Tibial nerve (tissue), 4 donors: ENCODE measurements at regions not wholly inside any gene's neighbourhood (a gene's known extent, or its start where the extent isn't known, plus 50 kb on each side); places are given as distances from the start of the nearest gene placed in this dataset.
"Not testable (repeated sequence)": the region's sequence is repeated elsewhere in the genome, so short reads cannot be mapped to it uniquely, and the experiment has no call there.

Experiments used
- DNase-seq, 2 donors: peaks; one replicate each; pipeline ENCODE4 v3.0.0-alpha.2; 2019; ENCODE audit warnings: low spot score in 2 of 2
- H3K27ac ChIP-seq, 4 donors: fragments of 200-600 bp; sonication (generic) in 3 of 4; one replicate each; pipeline ENCODE4 v1.5.1; 2017 to 2019; ENCODE audit warnings: mild to moderate bottlenecking in 1 of 4
- H3K27me3 ChIP-seq, 2 donors: fragments of 200-600 bp; sonication (generic) in 1 of 2; one replicate each; pipeline versions ENCODE4 v1.5.1 to v1.6.0; 2017 to 2019
- H3K36me3 ChIP-seq, 3 donors: fragments of 200-600 bp; sonication (generic); one replicate each; pipeline ENCODE4 v1.5.1; 2018 to 2019
- H3K4me1 ChIP-seq, 4 donors: fragments of 200-600 bp; sonication (generic) in 3 of 4; one replicate each; pipeline ENCODE4 v1.5.1; 2017 to 2019
- H3K4me3 ChIP-seq, 4 donors: fragments of 200-600 bp; sonication (generic) in 3 of 4; one replicate each; pipeline ENCODE4 v1.5.1; 2017 to 2019; ENCODE audit warnings: mild to moderate bottlenecking in 1 of 4, moderate library complexity in 1 of 4
- H3K9me3 ChIP-seq, 4 donors: fragments of 200-600 bp; sonication (generic) in 3 of 4; one replicate each; pipeline ENCODE4 v1.5.1; 2017 to 2019
- CTCF ChIP-seq, 5 experiments: fragments of 200-600 bp in 3 of 5; fragments of 450-650 bp in 2 of 5; sonication (generic) in 3 of 5; IDR thresholded peaks; one replicate each; pipeline ENCODE4 v1.5.1; 2016 to 2019; ENCODE audit warnings: antibody characterized with exemption in 5 of 5, mild to moderate bottlenecking in 3 of 5, moderate library complexity in 2 of 5
- EP300 ChIP-seq, 2 donors: sonication (generic); formaldehyde crosslinking; IDR thresholded peaks; one replicate each; pipeline ENCODE4 v1.6.1; 2017; ENCODE audit warnings: antibody characterized with exemption in 2 of 2, mild to moderate bottlenecking in 1 of 2
- POLR2A ChIP-seq, 2 donors: fragments of 450-650 bp; IDR thresholded peaks; one replicate each; pipeline ENCODE4 v1.6.1; 2017; ENCODE audit warnings: antibody characterized with exemption in 2 of 2, mild to moderate bottlenecking in 2 of 2, moderate library complexity in 2 of 2
- WGBS, 2 donors: methylation state at CpG; one replicate each; pipeline ENCODE4 v1.1.5; 2018; 5-methylcytosine and 5-hydroxymethylcytosine counted together

- no peak overlapping the region for H3K27ac ChIP-seq
- 100% methylated on average over 1 of the region's 1 CpG for WGBS, 2 donors
Observed at GRCh38 chr6:132118144-132118543, 167.0 kb upstream of the CCN2 start.

GRCh38 chr6:132115714-132116366 is 164.7 kb upstream of the CCN2 start:
- Histone ChIP-seq H3K27ac (no peak overlapping the region), H3K27me3 (no peaks in the 10 kb centered on the region), H3K4me3 (no peak overlapping the region), H3K36me3 (no peaks in the 10 kb centered on the region), H3K4me1 (no peaks in the 10 kb centered on the region), H3K9me3 (no peaks in the 10 kb centered on the region)
- no peak for TF ChIP-seq EP300 (IDR thresholded peaks at IDR 0.05)
- no peak for DNase-seq
- WGBS, 2 donors, result 65 to 72% methylated on average over 7 of the region's 7 CpGs

More at GRCh38 chr6:132118144-132118543, 167.0 kb upstream of the CCN2 start:
- TF ChIP-seq POLR2A (IDR thresholded peaks at IDR 0.05) (no peak), EP300 (IDR thresholded peaks at IDR 0.05) (no peak), CTCF (IDR thresholded peaks at IDR 0.05) (no peak)
- peaks cover 0 to 6% (median 0%) of the 10 kb centered on the region in 4 donors for H3K4me1 ChIP-seq
- H3K4me3 ChIP-seq, result no peak overlapping the region
- H3K9me3 ChIP-seq, result no peaks in the 10 kb centered on the region
- DNase-seq, result no peak
- H3K27me3 ChIP-seq, result no peaks in the 10 kb centered on the region
- no peaks in the 10 kb centered on the region for H3K36me3 ChIP-seq

- no peaks in the 10 kb centered on the region for H3K4me1 ChIP-seq
- DNase-seq, result no peak
- no peaks in the 10 kb centered on the region for H3K27me3 ChIP-seq
- 85 to 93% methylated on average over 8 of the region's 8 CpGs for WGBS, 2 donors
- TF ChIP-seq POLR2A (IDR thresholded peaks at IDR 0.05), result no peak
- TF ChIP-seq CTCF (IDR thresholded peaks at IDR 0.05), result no peak
- TF ChIP-seq EP300 (IDR thresholded peaks at IDR 0.05), result no peak
- no peak overlapping the region for H3K4me3 ChIP-seq
- H3K27ac ChIP-seq, result no peak overlapping the region
- peaks cover 0 to 14% (median 3%) of the 10 kb centered on the region in 4 donors for H3K9me3 ChIP-seq
- H3K36me3 ChIP-seq, result no peaks in the 10 kb centered on the region
Observed at GRCh38 chr6:132114201-132114825, 163.1 kb upstream of the CCN2 start.

- DNase-seq, H3K27me3 ChIP-seq, H3K36me3 ChIP-seq, H3K4me3 ChIP-seq, H3K27ac ChIP-seq, H3K4me1 ChIP-seq: not testable (repeated sequence)
- peaks cover 0 to 28% (median 4%) of the 10 kb centered on the region in 4 donors for H3K9me3 ChIP-seq
- 64 to 76% methylated on average over 6 of the region's 6 CpGs for WGBS, 2 donors
Observed at GRCh38 chr6:132109752-132110151, 158.6 kb upstream of the CCN2 start.

GRCh38 chr6:132107896-132108295 is 156.7 kb upstream of the CCN2 start:
- TF ChIP-seq CTCF (IDR thresholded peaks at IDR 0.05), result no peak
- TF ChIP-seq EP300 (IDR thresholded peaks at IDR 0.05), result no peak
- no peak for TF ChIP-seq POLR2A (IDR thresholded peaks at IDR 0.05)
- WGBS, 2 donors, result 72 to 82% methylated on average over 2 of the region's 2 CpGs

GRCh38 chr6:132101535-132101934 is 150.4 kb upstream of the CCN2 start:
- Histone ChIP-seq H3K4me3 (no peak overlapping the region), H3K36me3 (no peaks in the 10 kb centered on the region), H3K27ac (no peak overlapping the region), H3K27me3 (no peaks in the 10 kb centered on the region), H3K9me3 (no peaks in the 10 kb centered on the region), H3K4me1 (no peaks in the 10 kb centered on the region)
- whole genome bisulfite sequencing, 2 donors, result 75 to 80% methylated on average over 3 of the region's 3 CpGs
- TF ChIP-seq POLR2A (IDR thresholded peaks at IDR 0.05), result no peak
- TF ChIP-seq CTCF (IDR thresholded peaks at IDR 0.05), result no peak
- TF ChIP-seq EP300 (IDR thresholded peaks at IDR 0.05), result no peak
- no peak for DNase-seq

More at GRCh38 chr6:132107896-132108295, 156.7 kb upstream of the CCN2 start:
- Histone ChIP-seq H3K9me3 (peaks cover 0 to 28% (median 4%) of the 10 kb centered on the region in 4 donors), H3K4me1 (no peaks in the 10 kb centered on the region), H3K4me3 (no peak overlapping the region), H3K36me3 (no peaks in the 10 kb centered on the region), H3K27ac (no peak overlapping the region), H3K27me3 (no peaks in the 10 kb centered on the region)
- DNase-seq, result no peak
